ENCODE measurements at regions not wholly inside any gene's neighbourhood (a gene's known extent, or its start where the extent isn't known, plus 50 kb on each side); places are given as distances from the start of the nearest gene placed in this dataset.

DNA sequence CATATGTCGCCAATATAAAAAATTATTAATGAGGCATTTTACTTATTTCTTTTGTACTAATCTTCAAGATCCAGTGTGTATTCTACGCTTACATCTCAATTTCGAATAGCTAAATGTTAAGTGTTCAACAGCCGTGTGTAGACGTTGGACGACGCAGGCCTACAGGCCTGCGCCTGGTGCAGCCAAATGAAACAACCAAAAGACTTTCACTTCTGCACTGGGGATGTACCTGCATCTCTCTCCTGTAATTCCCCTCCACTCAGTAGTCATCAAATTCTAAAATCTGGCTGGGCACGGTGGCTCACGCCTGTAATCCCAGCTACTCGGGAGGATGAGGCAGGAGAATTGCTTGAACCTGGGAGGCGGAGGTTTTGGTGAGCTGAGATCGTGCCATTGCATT, 76.8 kb upstream of the HNRNPU start:
- TF ChIP-seq POLR2A (IDR thresholded peaks at IDR 0.05; ENCODE audit: low read depth, low read length), result no peak
- TF ChIP-seq HCFC1 (IDR thresholded peaks at IDR 0.05; ENCODE audit: low read length), result no peak
- no peak for TF ChIP-seq CTCF (IDR thresholded peaks at IDR 0.05 in 2 of 3, conservative IDR thresholded peaks at IDR 0.05 in 1 of 3; ENCODE audit: control insufficient read depth in 2 of 3, extremely low read depth in 1 of 3, insufficient read depth in 1 of 3, low read depth in 3 of 3, low read length in 3 of 3)
- TF ChIP-seq POLR2AphosphoS5 (IDR thresholded peaks at IDR 0.05; ENCODE audit: low read length), result no peak
- TF ChIP-seq, protein P1, sequence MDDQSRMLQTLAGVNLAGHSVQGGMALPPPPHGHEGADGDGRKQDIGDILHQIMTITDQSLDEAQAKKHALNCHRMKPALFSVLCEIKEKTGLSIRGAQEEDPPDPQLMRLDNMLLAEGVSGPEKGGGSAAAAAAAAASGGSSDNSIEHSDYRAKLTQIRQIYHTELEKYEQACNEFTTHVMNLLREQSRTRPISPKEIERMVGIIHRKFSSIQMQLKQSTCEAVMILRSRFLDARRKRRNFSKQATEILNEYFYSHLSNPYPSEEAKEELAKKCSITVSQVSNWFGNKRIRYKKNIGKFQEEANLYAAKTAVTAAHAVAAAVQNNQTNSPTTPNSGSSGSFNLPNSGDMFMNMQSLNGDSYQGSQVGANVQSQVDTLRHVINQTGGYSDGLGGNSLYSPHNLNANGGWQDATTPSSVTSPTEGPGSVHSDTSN (IDR thresholded peaks at IDR 0.05; ENCODE audit: insufficient replicate concordance, low read depth, low read length), result no peak
- no peak for TF ChIP-seq MAX (IDR thresholded peaks at IDR 0.05; ENCODE audit: low read depth, low read length)
- TF ChIP-seq NFYA (IDR thresholded peaks at IDR 0.05; ENCODE audit: borderline replicate concordance, low read depth, low read length), result no peak
- TF ChIP-seq HDAC2 (IDR thresholded peaks at IDR 0.05), result no peak
- no peak for TF ChIP-seq CHD2 (IDR thresholded peaks at IDR 0.05; ENCODE audit: borderline replicate concordance, low read depth, low read length)
- no peak for TF ChIP-seq RFX5 (IDR thresholded peaks at IDR 0.05; ENCODE audit: low read depth, low read length)
- no peak for TF ChIP-seq MEF2A (IDR thresholded peaks at IDR 0.05; ENCODE audit: insufficient read depth, low read depth, low read length)
